Left cardiac atrium (tissue), 4 donors: ENCODE measurements at regions not wholly inside any gene's neighbourhood (a gene's known extent, or its start where the extent isn't known, plus 50 kb on each side); places are given as distances from the start of the nearest gene placed in this dataset.
"Not testable (repeated sequence)": the region's sequence is repeated elsewhere in the genome, so short reads cannot be mapped to it uniquely, and the experiment has no call there.

Experiments
- ATAC-seq, 2 donors: fragments of 200-7000 bp; cut with Tn5 transposase; one replicate each; pipeline ENCODE4 v1.9.1; 2020; ENCODE audit warnings: mild to moderate bottlenecking in 2 of 2, moderate library complexity in 2 of 2
- DNase-seq: peaks from one replicate; pipeline ENCODE4 v3.0.0-alpha.2; 2020
- intact Hi-C, 2 donors: fragments of 100-400 bp; cut with DNase I; formaldehyde crosslinking; loops; one replicate each; pipeline versions ENCODE4 v1.14.1 to v1.15.1; 2022 to 2023
- donor health status: DM: no; HTN: yes; CAD: no.
- donor health status: DM: no; HTN: yes; CAD: no; lungs with severe emphysema.
- donor health status: DM: yes; HTN: yes; CAD: no.
- donor health status: Dilated cardiomyopathy.

DNA sequence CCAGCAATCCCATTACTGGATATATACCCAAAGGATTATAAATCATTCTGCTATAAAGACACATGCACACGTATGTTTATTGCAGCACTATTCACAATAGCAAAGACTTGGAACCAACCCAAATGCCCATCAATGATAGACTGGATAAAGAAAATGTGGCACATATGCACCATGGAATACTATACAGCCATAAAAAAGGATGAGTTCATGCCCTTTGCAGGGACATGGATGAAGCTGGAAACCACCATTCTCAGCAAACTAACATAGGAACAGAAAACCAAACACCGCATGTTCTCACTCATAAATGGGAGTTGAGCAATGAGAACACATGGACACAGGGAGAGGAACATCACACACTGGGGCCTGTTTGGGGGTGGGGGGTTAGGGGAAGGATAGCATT lies 90.8 kb upstream of the NTF3 start:
- intact Hi-C loops, ATAC-seq, DNase-seq: not testable (repeated sequence)

DNA sequence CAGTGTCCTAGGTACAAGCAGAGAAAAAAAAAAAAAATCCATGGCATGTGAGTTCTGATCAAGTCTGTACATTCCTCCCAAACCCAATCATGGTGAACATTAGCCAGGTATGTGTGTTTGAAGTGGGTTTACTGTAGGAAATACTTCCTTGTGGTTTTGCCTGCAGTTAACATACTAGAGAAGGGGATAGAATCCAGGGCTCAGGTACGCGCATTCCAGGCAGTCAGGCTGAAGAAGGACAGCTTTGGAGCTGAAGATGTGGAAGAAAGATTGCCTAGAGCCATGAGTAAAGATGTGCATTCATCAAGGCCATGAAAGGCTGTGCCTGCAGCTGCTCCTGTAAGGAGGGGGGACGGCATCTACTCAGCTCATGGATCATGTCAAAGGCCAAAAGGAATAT lies 88.2 kb upstream of the NTF3 start:
- intact Hi-C loops: no loop called here
- no peak for ATAC-seq

DNA sequence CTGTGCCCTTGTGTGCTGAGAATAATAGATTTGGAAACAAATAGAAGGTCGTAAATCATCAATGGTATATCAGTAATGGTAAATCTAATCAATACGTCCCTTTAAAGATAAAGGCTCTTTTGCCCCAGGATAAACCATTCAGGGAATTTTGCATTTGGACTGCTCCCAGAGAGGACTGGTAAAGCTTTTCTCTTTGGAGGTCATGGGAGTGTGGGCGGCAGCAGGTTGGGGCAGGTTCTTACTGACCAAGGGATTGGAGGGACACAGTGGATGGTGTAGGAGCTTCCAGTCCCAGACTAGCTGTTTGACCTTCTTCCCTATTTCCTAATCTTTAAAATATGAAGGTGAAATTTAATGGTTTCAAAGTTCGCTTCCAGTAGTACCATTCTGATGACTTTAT lies 87.8 kb upstream of the NTF3 start:
- ATAC-seq (no peak), DNase-seq (no peak)
- intact Hi-C loops: no loop called here

More for the DNA sequence above, 88.2 kb upstream of the NTF3 start:
- no peak for DNase-seq

- no peak for DNase-seq
- intact Hi-C loops: no loop called here
- no peak for ATAC-seq
Measured at GRCh38 chr12:5345534-5345933, 86.4 kb upstream of the NTF3 start.

GRCh38 chr12:5348057-5348456 lies 83.9 kb upstream of the NTF3 start:
- intact Hi-C loops: no loop called here
- DNase-seq (no peak), ATAC-seq (no peak)

DNA sequence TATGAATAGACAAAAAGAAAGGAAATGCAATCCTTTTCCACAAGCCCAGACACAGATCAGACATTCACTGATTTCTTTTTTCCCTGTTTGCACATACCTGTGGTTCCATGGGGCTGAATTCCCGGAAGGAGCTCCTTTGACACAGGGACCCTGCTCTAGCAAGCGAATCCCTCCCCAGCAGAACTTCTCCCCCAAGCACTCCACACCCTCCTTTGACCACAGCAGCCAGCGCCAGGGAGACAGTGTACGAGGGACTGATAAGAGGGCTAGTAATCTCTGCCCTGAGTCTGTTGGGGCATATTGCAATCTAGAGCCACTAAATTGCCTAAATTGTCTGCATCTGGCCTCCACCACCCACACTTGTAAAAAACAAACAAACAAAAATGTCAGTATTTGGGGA lies 83.4 kb upstream of the NTF3 start:
- intact Hi-C loops: no loop called here
- ATAC-seq (no peak), DNase-seq (no peak)

DNA sequence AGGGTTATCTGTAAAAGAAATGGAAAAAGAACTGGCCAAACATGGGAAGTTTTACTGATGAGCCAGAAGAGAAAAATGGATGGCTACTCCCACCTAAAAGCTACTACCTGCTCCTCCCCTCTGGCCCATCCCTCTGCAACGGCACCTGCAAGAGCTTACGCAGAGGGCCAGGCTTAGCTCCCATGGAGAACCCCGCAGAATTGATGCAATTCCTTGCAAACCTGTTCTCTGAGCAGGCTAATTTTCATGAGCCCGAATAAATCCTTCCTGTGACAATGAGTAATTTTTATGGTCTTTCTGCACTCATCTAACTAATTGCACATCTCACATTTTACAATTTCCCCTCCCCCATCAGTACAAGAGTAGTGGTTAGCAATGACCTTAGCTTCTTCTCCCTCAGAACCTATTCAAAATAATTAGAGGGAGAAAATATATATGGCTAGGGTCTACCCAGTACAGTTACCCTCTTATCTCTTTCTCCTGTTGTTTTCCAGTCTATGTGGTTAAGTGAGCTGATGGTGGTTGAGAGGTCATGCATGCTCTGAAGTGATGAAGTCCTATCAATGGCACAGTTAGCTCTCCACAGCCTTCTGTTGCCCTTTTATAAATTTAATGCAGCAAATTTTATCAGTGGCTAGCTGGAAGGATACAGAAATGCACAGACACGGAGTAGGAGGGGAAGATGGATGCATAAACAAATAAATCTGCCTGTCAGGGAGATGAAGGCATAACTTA lies 67.7 kb upstream of the NTF3 start:
- intact Hi-C loops: no loop called here
- no peak for ATAC-seq
- no peak for DNase-seq

- ATAC-seq (no peak), DNase-seq (no peak)
- intact Hi-C loops: no loop called here
Measured at GRCh38 chr12:5369298-5369697, 62.6 kb upstream of the NTF3 start.

DNA sequence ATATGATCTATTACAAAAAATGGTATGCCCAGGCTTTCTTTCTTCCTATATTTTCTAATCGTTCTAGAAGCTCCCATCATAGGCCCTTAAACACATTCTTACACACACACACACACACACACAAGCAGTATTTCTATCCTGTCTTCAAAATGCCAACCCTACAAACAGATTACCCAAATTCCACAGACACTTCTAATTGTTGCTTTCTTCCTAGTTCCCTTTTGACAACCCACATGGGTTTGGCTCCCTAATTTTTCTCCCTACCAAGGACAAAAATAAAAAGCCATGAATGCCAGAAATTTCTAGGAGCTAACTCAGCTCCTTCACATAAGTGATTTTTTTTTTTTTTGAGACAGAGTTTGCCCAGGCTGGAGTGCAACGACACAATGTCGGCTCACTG lies 60.3 kb upstream of the NTF3 start:
- DNase-seq: no peak
- intact Hi-C loops: no loop called here
- ATAC-seq: no peak

DNA sequence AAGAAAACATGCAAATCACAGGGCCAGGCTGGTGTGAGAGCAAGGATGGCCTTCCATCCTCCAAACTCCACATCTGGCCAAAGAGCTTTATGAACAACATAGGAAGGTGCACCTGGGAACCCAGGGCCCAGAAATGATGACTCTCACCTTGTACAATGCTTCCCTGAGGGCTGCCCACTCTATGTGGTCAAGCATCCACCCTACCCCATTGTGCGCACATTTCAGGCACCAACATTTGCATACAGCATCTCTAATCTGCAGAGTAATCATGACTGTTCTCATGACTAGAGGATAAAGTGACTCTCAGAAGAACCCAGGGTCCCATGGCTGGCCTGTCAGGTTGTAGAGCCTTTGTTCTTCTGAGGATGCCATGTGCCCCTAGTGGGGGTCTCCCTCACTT lies 57.2 kb upstream of the NTF3 start:
- intact Hi-C loops: no loop called here
- DNase-seq (no peak), ATAC-seq (no peak)

DNA sequence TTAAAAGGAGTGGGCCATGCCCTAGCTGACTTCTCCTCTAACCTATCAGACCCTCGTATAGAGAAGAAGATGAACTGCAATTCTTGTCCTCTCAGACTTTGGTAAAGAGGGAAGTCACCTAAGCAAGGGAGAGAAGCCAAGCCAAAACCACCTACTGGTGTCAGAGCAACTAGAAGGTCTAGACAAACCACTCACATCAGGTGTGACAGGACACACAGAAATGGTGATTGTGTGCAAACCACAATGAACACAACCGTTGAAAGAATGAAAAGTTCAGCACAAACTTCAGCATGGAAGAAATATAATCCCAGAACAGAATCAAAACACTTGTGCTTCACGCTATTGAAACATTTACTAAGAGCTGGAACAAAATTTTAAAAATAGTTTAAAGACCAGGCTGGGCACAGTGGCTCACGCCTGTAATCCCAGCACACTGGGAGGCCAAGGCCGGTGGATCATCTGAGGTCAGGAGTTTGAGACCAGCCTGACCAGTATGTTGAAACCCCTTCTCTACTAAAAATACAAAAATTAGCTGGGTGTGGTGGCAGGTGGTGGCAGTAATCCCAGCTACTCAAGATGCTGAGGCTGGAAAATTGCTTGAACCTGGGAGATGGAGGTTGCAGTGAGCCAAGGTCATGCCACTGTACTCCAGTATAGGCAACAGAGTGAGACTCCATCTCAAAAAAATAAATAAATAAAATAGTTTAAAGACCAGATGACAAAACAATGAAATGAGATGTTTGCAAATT lies 56.2 kb upstream of the NTF3 start:
- ATAC-seq (no peak), DNase-seq (no peak)
- intact Hi-C loops: no loop called here

DNA sequence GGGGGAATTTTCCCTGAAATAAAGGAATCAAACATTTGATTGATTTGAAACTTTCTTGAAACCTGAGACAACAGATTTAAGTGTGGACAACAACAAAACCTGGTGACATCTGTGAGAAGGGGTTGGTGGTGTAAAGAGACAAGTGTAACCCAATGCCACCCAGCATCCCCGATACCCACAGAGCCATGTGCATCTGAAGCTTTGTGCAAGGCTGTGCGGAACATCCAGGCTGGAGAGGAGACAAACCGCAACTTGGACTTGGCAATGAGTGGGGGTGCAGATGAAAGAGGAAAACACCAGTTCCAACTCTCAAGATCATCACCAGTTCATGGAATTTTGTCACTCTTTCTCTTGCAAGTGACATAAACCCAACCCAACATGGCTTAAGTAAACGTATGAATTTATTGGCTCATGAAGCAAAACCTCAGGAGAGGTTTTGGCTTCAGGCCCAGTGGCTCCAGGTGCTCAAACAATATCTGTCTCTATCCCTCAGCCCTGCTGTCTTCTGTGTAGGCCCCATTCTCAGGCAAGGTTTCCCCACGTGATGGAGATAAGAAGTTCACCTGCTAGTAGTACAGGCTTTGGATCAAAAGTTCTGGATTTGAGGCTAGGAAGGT lies 55.2 kb upstream of the NTF3 start:
- intact Hi-C loops: no loop called here
- DNase-seq: no peak
- no peak for ATAC-seq

- intact Hi-C loops: no loop called here
- no peak for DNase-seq
- ATAC-seq: no peak
Measured at GRCh38 chr12:5377997-5378592, 53.8 kb upstream of the NTF3 start.

- intact Hi-C loops: no loop called here
- ATAC-seq (no peak), DNase-seq (no peak)
Measured at GRCh38 chr12:5379749-5380496, 52.0 kb upstream of the NTF3 start.
